GM21825 (cell line): ENCODE measurements at regions not wholly inside any gene's neighbourhood (a gene's known extent, or its start where the extent isn't known, plus 50 kb on each side); places are given as distances from the start of the nearest gene placed in this dataset.
"Not testable (repeated sequence)": the region's sequence is repeated elsewhere in the genome, so short reads cannot be mapped to it uniquely, and the experiment has no call there.

Source experiments
- ATAC-seq: cut with Tn5 transposase; IDR thresholded peaks from one replicate; pipeline ENCODE4 v1.9.1; 2021; ENCODE audit warnings: mild to moderate bottlenecking, moderate library complexity; ENCODE audit not compliant: unreplicated experiment

GRCh38 chr14:30417121-30417520 lies 141.8 kb upstream of the G2E3 start:
- ATAC-seq: no peak

- ATAC-seq: no peak
These were observed 141.0 kb upstream of the G2E3 start for GRCh38 chr14:30417999-30418398.

GRCh38 chr14:30419037-30419436 lies 139.9 kb upstream of the G2E3 start:
- no peak for ATAC-seq

- ATAC-seq: no peak
These were observed 138.4 kb upstream of the G2E3 start for GRCh38 chr14:30420515-30420914.

- ATAC-seq: no peak
These were observed 132.5 kb upstream of the G2E3 start for GRCh38 chr14:30426463-30426862.

- ATAC-seq: no peak
These were observed 131.6 kb upstream of the G2E3 start for GRCh38 chr14:30427401-30427800.

- no peak for ATAC-seq
These were observed 131.1 kb upstream of the G2E3 start for GRCh38 chr14:30427846-30428245.

GRCh38 chr14:30431552-30431951 lies 127.4 kb upstream of the G2E3 start:
- no peak for ATAC-seq

GRCh38 chr14:30440961-30441360 lies 118.0 kb upstream of the G2E3 start:
- no peak for ATAC-seq

- no peak for ATAC-seq
These were observed 115.5 kb upstream of the G2E3 start for GRCh38 chr14:30443368-30444007.

- no peak for ATAC-seq
These were observed 114.5 kb upstream of the G2E3 start for GRCh38 chr14:30444451-30444850.

GRCh38 chr14:30445011-30445793 lies 113.8 kb upstream of the G2E3 start:
- ATAC-seq: no peak

- ATAC-seq: no peak
These were observed 113.1 kb upstream of the G2E3 start for GRCh38 chr14:30445852-30446251.

- ATAC-seq: no peak
These were observed 108.1 kb upstream of the G2E3 start for GRCh38 chr14:30450631-30451545.

- no peak for ATAC-seq
These were observed 102.7 kb upstream of the G2E3 start for GRCh38 chr14:30456296-30456695.

- no peak for ATAC-seq
These were observed 96.6 kb upstream of the G2E3 start for GRCh38 chr14:30462358-30462757.

- ATAC-seq: no peak
These were observed 94.5 kb upstream of the G2E3 start for GRCh38 chr14:30464481-30464880.

- no peak for ATAC-seq
These were observed 90.6 kb upstream of the G2E3 start for GRCh38 chr14:30468354-30468753.

GRCh38 chr14:30471980-30472379 lies 87.0 kb upstream of the G2E3 start:
- no peak for ATAC-seq

GRCh38 chr14:30473846-30474696 lies 84.9 kb upstream of the G2E3 start:
- not testable (repeated sequence) for ATAC-seq

GRCh38 chr14:30482276-30482675 lies 76.7 kb upstream of the G2E3 start:
- no peak for ATAC-seq
